Right lobe of liver (tissue), 4 donors: ENCODE measurements at regions not wholly inside any gene's neighbourhood (a gene's known extent, or its start where the extent isn't known, plus 50 kb on each side); places are given as distances from the start of the nearest gene placed in this dataset.

Source experiments
- POLR2A ChIP-seq: fragments of 450-650 bp; IDR thresholded peaks from one replicate; pipeline ENCODE4 v1.6.1; 2017; ENCODE audit warnings: antibody characterized with exemption, mild to moderate bottlenecking
- TF ChIP-seq, protein P1 (sequence below), 4 donors: fragments of 200-600 bp in 3 of 4; fragments of 450-650 bp in 1 of 4; IDR thresholded peaks; one replicate each; pipeline versions ENCODE4 v1.5.1 to v1.8.0; 2016 to 2022; ENCODE audit warnings: antibody characterized with exemption in 4 of 4, mild to moderate bottlenecking in 2 of 4
- donor health status: DM: no; HTN: no; CAD: no.
- donor health status: DM: no; HTN: no; CAD: no.
- donor health status: DM: no; HTN: yes; CAD: no.

DNA sequence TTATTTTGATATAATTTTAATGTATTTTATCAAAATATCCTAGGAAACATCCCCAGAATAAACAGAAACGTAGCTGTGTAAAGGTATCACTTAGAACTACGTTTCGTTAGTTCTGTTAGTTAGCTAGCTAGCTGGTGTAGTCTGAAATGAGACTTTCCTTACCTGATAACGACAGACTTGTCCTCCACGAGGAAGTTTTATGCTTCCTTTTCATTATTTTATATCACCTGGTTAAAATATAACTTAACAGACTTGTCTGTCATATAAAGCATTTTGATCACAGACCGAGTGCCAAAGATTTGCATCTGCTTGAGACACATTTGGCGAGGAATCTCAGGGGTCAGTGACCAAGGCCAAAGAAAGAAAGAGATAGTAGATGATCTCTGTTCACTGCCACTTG, 829.5 kb downstream of the VGLL3 start:
- TF ChIP-seq, protein P1, sequence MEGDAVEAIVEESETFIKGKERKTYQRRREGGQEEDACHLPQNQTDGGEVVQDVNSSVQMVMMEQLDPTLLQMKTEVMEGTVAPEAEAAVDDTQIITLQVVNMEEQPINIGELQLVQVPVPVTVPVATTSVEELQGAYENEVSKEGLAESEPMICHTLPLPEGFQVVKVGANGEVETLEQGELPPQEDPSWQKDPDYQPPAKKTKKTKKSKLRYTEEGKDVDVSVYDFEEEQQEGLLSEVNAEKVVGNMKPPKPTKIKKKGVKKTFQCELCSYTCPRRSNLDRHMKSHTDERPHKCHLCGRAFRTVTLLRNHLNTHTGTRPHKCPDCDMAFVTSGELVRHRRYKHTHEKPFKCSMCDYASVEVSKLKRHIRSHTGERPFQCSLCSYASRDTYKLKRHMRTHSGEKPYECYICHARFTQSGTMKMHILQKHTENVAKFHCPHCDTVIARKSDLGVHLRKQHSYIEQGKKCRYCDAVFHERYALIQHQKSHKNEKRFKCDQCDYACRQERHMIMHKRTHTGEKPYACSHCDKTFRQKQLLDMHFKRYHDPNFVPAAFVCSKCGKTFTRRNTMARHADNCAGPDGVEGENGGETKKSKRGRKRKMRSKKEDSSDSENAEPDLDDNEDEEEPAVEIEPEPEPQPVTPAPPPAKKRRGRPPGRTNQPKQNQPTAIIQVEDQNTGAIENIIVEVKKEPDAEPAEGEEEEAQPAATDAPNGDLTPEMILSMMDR (IDR thresholded peaks at IDR 0.05): no peak
- no peak for TF ChIP-seq POLR2A
